ENCODE measurements at regions not wholly inside any gene's neighbourhood (a gene's known extent, or its start where the extent isn't known, plus 50 kb on each side); places are given as distances from the start of the nearest gene placed in this dataset.

- Histone ChIP-seq H3K9me3 (ENCODE audit: control insufficient read depth, low read length) (no peaks in the 10 kb centered on the region), H3K9ac (ENCODE audit: extremely low read depth, low read length, poor library complexity, severe bottlenecking) (no peak overlapping the region), H3K4me3 (ENCODE audit: low read length) (no peak overlapping the region), H3K4me1 (ENCODE audit: control insufficient read depth, insufficient read depth, low read length) (peaks cover 3% of the 10 kb centered on the region), H3K27me3 (ENCODE audit: control insufficient read depth, insufficient read depth, low read length, poor library complexity, severe bottlenecking) (no peaks in the 10 kb centered on the region), H3K36me3 (ENCODE audit: control insufficient read depth, insufficient read depth, low read length) (no peaks in the 10 kb centered on the region), H3K27ac (ENCODE audit: low read depth, low read length) (no peak overlapping the region)
- DNase-seq: no peak
- H3K27ac Mint-ChIP-seq: no peak overlapping the region
- WGBS, 2 experiments (ENCODE audit: insufficient coverage in 1 of 2, insufficient read length in 1 of 2): 100% methylated on average over 3 to 4 of the region's 4 CpGs
- no peaks in the 10 kb centered on the region for H3K36me3 Mint-ChIP-seq (ENCODE audit: low read depth)
- no peaks in the 10 kb centered on the region for H3K9me3 Mint-ChIP-seq
- TF ChIP-seq CTCF (conservative IDR thresholded peaks at IDR 0.05): no peak
- peaks cover 12% of the 10 kb centered on the region for H3K27me3 Mint-ChIP-seq (ENCODE audit: insufficient read depth)
- no peak overlapping the region for H3K4me3 Mint-ChIP-seq
- H3K4me1 Mint-ChIP-seq: peaks cover 66% of the 10 kb centered on the region
Observed at GRCh38 chr1:209420276-209420675, 163.2 kb upstream of the CAMK1G start.

- H3K9ac ChIP-seq (ENCODE audit: extremely low read depth, low read length, poor library complexity, severe bottlenecking): no peak overlapping the region
- no peaks in the 10 kb centered on the region for H3K36me3 Mint-ChIP-seq (ENCODE audit: low read depth)
- peaks cover 68% of the 10 kb centered on the region for H3K4me1 Mint-ChIP-seq
Observed at GRCh38 chr1:209421186-209421585, 162.3 kb upstream of the CAMK1G start.

GRCh38 chr1:209421978-209422680 lies 161.4 kb upstream of the CAMK1G start:
- no peak for DNase-seq
- Mint-ChIP-seq H3K4me1 (peaks cover 69% of the 10 kb centered on the region), H3K27ac (no peak overlapping the region), H3K4me3 (no peak overlapping the region), H3K36me3 (ENCODE audit: low read depth) (no peaks in the 10 kb centered on the region), H3K9me3 (no peaks in the 10 kb centered on the region), H3K27me3 (ENCODE audit: insufficient read depth) (peaks cover 5% of the 10 kb centered on the region)
- H3K9me3 ChIP-seq (ENCODE audit: control insufficient read depth, low read length): no peaks in the 10 kb centered on the region
- H3K4me1 ChIP-seq (ENCODE audit: control insufficient read depth, insufficient read depth, low read length): no peaks in the 10 kb centered on the region
- H3K4me3 ChIP-seq (ENCODE audit: low read length): no peak overlapping the region
- H3K9ac ChIP-seq (ENCODE audit: extremely low read depth, low read length, poor library complexity, severe bottlenecking): no peak overlapping the region
- TF ChIP-seq CTCF (conservative IDR thresholded peaks at IDR 0.05): no peak
- no peaks in the 10 kb centered on the region for H3K27me3 ChIP-seq (ENCODE audit: control insufficient read depth, insufficient read depth, low read length, poor library complexity, severe bottlenecking)
- no peak overlapping the region for H3K27ac ChIP-seq (ENCODE audit: low read depth, low read length)
- H3K36me3 ChIP-seq (ENCODE audit: control insufficient read depth, insufficient read depth, low read length): no peaks in the 10 kb centered on the region
- WGBS, 2 experiments (ENCODE audit: insufficient coverage in 1 of 2, insufficient read length in 1 of 2): 87 to 90% methylated on average over 4 to 5 of the region's 5 CpGs

More at GRCh38 chr1:209421186-209421585, 162.3 kb upstream of the CAMK1G start:
- H3K4me3 Mint-ChIP-seq: no peak overlapping the region
- 77 to 89% methylated on average over 2 to 4 of the region's 4 CpGs for WGBS, 2 experiments (ENCODE audit: insufficient coverage in 1 of 2, insufficient read length in 1 of 2)
- Histone ChIP-seq H3K27ac (ENCODE audit: low read depth, low read length) (no peak overlapping the region), H3K36me3 (ENCODE audit: control insufficient read depth, insufficient read depth, low read length) (no peaks in the 10 kb centered on the region), H3K9me3 (ENCODE audit: control insufficient read depth, low read length) (no peaks in the 10 kb centered on the region), H3K4me1 (ENCODE audit: control insufficient read depth, insufficient read depth, low read length) (no peaks in the 10 kb centered on the region), H3K27me3 (ENCODE audit: control insufficient read depth, insufficient read depth, low read length, poor library complexity, severe bottlenecking) (no peaks in the 10 kb centered on the region), H3K4me3 (ENCODE audit: low read length) (no peak overlapping the region)
- H3K9me3 Mint-ChIP-seq: no peaks in the 10 kb centered on the region
- DNase-seq: no peak
- H3K27ac Mint-ChIP-seq: no peak overlapping the region
- peaks cover 8% of the 10 kb centered on the region for H3K27me3 Mint-ChIP-seq (ENCODE audit: insufficient read depth)
- TF ChIP-seq CTCF (conservative IDR thresholded peaks at IDR 0.05): no peak

Measured in endodermal cell (in vitro differentiated cells).